ENCODE measurements at regions not wholly inside any gene's neighbourhood (a gene's known extent, or its start where the extent isn't known, plus 50 kb on each side); places are given as distances from the start of the nearest gene placed in this dataset.

GRCh38 chr1:56069824-56070223 lies 509.5 kb downstream of the PLPP3 start:
- H3K27ac Mint-ChIP-seq (ENCODE audit: low read depth, unreplicated experiment), result no peak overlapping the region
- TF ChIP-seq CTCF (IDR thresholded peaks at IDR 0.05; ENCODE audit: unreplicated experiment), result no peak
- intact Hi-C loops (cut with micrococcal nuclease), result no loop called here
- H3K4me3 Mint-ChIP-seq (ENCODE audit: unreplicated experiment), result no peak overlapping the region
- H3K36me3 Mint-ChIP-seq (ENCODE audit: insufficient read depth, unreplicated experiment), result no peaks in the 10 kb centered on the region
- H3K4me1 Mint-ChIP-seq (ENCODE audit: insufficient read depth, unreplicated experiment), result peaks cover 37% of the 10 kb centered on the region
- BruUV-seq (replicated peaks), result no TSS peak
- ChIA-PET CTCF (no interaction called here), POLR2A (interaction anchor here (0.6 kb wide), 1 partner anchor 346 kb away, joined by 3 read pairs; no protein-coding TSS in a partner anchor)
- H3K27me3 Mint-ChIP-seq (ENCODE audit: insufficient read depth, unreplicated experiment), result no peaks in the 10 kb centered on the region
- peaks cover 7% of the 10 kb centered on the region for H3K9me3 Mint-ChIP-seq (ENCODE audit: unreplicated experiment)
- no peak for DNase-seq (ENCODE audit: unreplicated experiment)

GRCh38 chr1:56068908-56069307 lies 510.5 kb downstream of the PLPP3 start:
- no peaks in the 10 kb centered on the region for H3K36me3 Mint-ChIP-seq (ENCODE audit: insufficient read depth, unreplicated experiment)
- H3K4me1 Mint-ChIP-seq (ENCODE audit: insufficient read depth, unreplicated experiment), result peaks cover 40% of the 10 kb centered on the region
- ChIA-PET POLR2A (no interaction called here), CTCF (no interaction called here)
- TF ChIP-seq CTCF (IDR thresholded peaks at IDR 0.05; ENCODE audit: unreplicated experiment), result no peak
- no peak overlapping the region for H3K4me3 Mint-ChIP-seq (ENCODE audit: unreplicated experiment)
- H3K27me3 Mint-ChIP-seq (ENCODE audit: insufficient read depth, unreplicated experiment), result no peaks in the 10 kb centered on the region
- peak; percentile 42 for DNase-seq (ENCODE audit: unreplicated experiment)
- intact Hi-C loops (cut with micrococcal nuclease), result no loop called here
- peaks cover 7% of the 10 kb centered on the region for H3K9me3 Mint-ChIP-seq (ENCODE audit: unreplicated experiment)
- no TSS peak for BruUV-seq (replicated peaks)
- peak overlapping the region; percentile 33 for H3K27ac Mint-ChIP-seq (ENCODE audit: low read depth, unreplicated experiment)

GRCh38 chr1:56068210-56068609 lies 511.2 kb downstream of the PLPP3 start:
- CTCF ChIA-PET, result no interaction called here

GRCh38 chr1:56065729-56066128 lies 513.6 kb downstream of the PLPP3 start:
- peaks cover 7% of the 10 kb centered on the region for H3K9me3 Mint-ChIP-seq (ENCODE audit: unreplicated experiment)
- H3K27ac Mint-ChIP-seq (ENCODE audit: low read depth, unreplicated experiment), result no peak overlapping the region
- ChIA-PET CTCF (no interaction called here), POLR2A (no interaction called here)
- H3K4me3 Mint-ChIP-seq (ENCODE audit: unreplicated experiment), result no peak overlapping the region
- H3K4me1 Mint-ChIP-seq (ENCODE audit: insufficient read depth, unreplicated experiment), result peaks cover 47% of the 10 kb centered on the region
- no peaks in the 10 kb centered on the region for H3K36me3 Mint-ChIP-seq (ENCODE audit: insufficient read depth, unreplicated experiment)
- intact Hi-C loops (cut with micrococcal nuclease), result no loop called here
- BruUV-seq (replicated peaks), result no TSS peak
- no peak for DNase-seq (ENCODE audit: unreplicated experiment)
- TF ChIP-seq CTCF (IDR thresholded peaks at IDR 0.05; ENCODE audit: unreplicated experiment), result no peak
- no peaks in the 10 kb centered on the region for H3K27me3 Mint-ChIP-seq (ENCODE audit: insufficient read depth, unreplicated experiment)

More at GRCh38 chr1:56068210-56068609, 511.2 kb downstream of the PLPP3 start:
- POLR2A ChIA-PET, result no interaction called here
- Mint-ChIP-seq H3K36me3 (ENCODE audit: insufficient read depth, unreplicated experiment) (no peaks in the 10 kb centered on the region), H3K9me3 (ENCODE audit: unreplicated experiment) (peaks cover 7% of the 10 kb centered on the region), H3K4me3 (ENCODE audit: unreplicated experiment) (no peak overlapping the region), H3K27ac (ENCODE audit: low read depth, unreplicated experiment) (peak overlapping the region; percentile 33), H3K4me1 (ENCODE audit: insufficient read depth, unreplicated experiment) (peaks cover 39% of the 10 kb centered on the region), H3K27me3 (ENCODE audit: insufficient read depth, unreplicated experiment) (no peaks in the 10 kb centered on the region)
- no TSS peak for BruUV-seq (replicated peaks)
- TF ChIP-seq CTCF (IDR thresholded peaks at IDR 0.05; ENCODE audit: unreplicated experiment), result no peak
- DNase-seq (ENCODE audit: unreplicated experiment), result no peak
- intact Hi-C loops (cut with micrococcal nuclease), result no loop called here

All from MCF 10A (cell line).